Activated CD8-positive, alpha-beta memory T cell treated with anti-CD3 and anti-CD28 coated beads, Interleukin-2, amount 50 U/mL, for 48 hours (primary cell): ENCODE measurements at regions not wholly inside any gene's neighbourhood (a gene's known extent, or its start where the extent isn't known, plus 50 kb on each side); places are given as distances from the start of the nearest gene placed in this dataset.

Experiments used
- DNase-seq: peaks from one replicate; pipeline ENCODE4 v3.0.0-alpha.2; 2020

DNA sequence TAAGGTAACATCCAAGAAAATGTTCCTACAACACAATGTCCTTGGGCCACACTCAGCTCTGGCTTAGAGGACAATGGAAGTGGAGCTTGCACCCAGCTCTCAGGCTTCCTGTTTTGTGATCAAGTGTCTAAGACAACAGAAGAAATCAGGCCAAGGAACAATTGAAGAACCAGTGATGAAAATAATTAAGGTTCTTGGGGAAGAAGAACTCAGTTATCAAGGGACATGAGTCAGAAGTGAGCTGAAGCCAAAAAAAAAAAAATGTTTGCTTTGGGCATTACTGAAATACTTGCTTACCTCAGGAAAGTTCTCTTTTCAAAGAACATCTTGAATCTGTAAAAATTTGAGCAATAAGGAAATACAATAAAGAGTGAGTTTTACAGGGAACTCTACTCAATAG, 299.0 kb downstream of the FBXO15 start:
- DNase-seq = no peak

DNA sequence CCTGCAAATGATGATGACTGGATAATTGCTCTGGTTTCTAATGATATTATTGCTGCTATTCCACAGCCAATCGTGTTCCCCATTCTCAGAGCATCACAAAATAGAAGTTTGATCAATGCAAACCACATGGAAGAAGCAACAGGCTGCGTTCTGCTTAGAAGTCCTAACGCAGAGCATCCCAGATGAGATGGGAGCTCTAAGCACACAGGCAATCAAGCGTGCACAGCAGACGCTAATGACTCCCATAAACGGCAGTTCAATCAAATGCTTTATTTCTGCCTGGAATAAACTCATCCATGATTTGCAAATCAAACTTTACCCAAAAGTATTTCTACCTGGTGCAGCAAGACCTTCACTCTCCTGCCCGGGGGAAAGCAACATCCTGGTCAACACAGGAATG, 304.2 kb downstream of the FBXO15 start:
- no peak for DNase-seq

DNA sequence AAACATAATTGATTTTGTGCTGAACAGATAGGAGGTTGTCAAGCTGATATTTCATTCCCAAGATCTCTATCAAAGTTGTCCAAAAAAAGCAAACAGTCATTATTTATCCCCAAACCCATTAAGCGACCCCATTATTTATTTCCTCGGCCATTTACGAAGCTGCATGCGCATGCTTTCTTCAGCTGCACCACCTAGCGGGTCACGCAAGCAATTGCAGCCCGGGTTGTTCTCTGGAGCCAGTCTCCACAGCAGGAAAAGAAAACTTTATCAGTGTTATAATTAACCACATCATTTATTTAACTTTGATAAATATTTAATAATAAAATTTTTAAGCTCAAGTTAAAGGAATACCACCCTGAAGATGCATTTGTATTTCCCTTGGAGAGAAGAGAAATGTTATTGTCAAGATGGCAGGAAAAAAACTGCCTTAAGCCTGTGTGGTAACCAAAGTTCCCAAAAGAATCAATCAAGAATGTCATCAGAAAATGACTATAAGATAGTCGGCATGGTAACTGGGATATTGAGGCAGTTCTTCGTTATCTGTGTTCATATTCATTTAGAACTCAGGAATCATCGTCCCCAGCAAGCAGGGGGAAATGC, 304.7 kb downstream of the FBXO15 start:
- DNase-seq = peak; percentile 69

DNA sequence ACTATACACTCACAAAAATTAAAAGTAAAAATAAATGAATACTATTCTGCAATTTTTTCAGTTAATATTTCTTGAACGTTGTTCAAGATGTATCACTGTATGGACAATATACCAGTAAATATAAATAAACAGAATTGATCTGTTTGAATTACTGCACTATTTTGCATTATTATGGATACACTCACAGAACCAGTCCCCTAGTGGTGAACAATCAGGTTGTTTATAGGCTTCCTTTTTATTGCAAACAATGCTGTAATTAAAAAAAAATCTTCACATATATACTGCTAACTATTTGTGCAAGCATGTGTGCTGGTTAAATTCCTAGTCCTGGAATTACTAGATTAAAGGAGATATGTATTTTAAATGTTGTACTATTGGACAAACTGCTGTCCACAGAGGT, 306.0 kb downstream of the FBXO15 start:
- DNase-seq = no peak

DNA sequence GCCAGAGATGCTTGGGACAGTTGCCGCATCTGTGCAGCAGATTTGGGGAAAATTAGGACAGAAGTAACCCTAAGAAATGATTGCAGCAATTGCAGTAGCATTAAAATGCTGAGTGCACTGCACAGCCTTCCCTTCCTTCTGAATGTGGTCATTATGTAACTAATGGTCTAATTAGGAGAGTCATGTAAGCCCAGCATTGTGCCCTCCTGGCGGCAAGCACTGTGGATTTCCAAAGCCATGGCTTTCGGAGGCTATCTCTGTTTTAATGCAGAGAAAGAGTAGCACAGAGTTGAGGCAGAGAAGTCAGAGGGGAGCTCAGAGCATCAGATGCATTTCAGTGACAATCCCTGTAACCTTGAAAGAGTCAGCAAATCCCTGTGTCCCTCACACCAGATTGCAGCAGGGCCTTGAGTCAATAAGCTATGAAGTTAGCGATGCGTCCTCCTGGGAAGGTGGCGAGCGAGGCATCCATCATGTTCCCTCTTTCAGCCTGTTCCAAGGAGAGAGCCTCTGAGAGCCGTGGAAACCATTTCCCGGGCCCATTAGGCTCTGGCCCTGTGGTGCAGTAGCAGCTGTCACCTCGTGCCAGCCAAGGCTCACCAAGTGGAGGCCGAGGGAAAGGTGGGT, 307.2 kb downstream of the FBXO15 start:
- no peak for DNase-seq

DNA sequence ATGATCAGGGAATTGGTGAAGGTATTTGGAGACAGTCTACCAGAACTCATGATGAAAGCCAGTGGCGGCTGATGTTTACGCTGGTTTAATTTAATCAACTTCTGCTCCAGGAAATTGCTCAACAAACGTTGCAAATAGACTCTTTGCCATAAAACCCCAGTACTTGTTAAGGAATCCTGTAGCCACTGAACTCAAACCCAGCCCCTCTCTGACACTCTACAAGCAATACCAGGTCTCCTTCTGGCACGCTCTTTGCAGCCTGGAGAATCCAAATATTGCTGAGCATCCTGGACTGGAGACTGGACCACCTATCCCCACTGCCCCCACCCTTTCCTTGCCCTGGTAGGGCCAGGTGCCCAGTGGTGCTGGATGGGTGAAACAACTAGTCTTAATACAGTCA, 308.2 kb downstream of the FBXO15 start:
- no peak for DNase-seq

DNA sequence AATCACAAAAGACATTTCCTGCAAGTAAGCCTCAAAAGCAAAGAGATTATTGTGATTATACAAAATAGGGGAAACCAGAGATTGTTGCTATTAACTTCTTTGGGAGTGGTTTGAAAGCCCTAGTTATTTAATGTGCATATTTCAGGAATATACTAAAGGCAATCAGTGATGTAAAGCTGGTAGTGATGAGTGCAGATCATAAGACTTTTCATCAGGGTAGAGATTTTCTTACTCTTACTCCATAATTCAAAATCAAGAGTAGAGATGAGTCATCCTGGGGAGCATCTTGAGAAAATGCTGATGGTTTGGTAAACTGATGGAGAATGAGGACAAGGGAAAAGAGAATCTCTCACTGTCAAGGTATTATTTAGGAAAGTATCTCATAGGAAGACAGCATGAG, 309.5 kb downstream of the FBXO15 start:
- DNase-seq = no peak

DNA sequence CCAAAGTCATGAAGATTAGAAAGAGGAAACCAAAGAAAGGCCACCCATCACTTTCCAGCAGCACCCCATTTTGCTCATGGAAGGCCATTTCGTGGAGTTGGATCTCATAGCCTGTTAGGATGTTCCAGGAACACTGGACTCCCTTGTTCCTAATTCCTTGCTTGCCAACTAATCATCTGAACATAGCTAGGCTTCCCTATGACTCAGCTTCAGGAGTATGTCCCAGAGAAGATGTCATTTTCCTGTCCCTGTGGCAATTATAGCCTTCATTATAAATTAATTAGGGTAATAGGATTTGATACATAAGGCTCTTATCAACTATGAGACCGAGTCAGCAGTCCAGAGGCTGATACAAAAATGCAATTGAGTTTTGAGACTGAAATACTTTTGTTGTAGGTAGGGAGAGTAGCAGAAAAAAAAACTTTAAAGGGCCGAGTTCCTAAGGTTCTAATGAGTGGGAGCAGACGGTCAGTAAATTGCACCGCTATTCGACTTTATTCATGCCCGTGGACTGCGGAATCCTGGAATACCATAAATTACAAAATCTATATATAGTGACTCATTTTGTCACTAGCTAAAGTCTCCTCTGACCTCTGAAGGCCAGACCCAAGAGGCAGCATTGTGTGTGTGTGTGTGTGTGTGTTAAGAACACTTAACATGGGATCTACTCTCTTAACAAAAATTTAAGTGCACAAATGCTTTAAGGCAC, 311.8 kb downstream of the FBXO15 start:
- DNase-seq = no peak

DNA sequence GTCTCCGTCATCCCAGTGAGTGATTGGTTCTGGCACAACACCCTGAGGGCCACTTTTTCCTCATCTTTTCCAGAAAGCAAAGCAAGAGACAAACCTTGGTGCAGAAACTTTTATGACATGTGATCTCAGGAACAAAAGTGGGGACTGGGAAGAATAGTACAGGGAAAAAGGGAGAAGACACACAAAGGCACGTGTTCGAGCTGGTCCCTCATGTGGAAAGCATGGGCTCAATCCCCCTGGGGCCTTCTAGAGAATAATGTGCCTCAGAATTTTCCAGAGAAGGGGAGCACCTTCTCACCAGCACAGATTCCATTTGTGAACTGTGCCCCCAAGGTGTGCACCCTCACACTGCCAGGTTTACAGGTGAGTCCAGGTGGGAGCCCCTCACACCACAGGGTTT, 312.6 kb downstream of the FBXO15 start:
- no peak for DNase-seq

DNA sequence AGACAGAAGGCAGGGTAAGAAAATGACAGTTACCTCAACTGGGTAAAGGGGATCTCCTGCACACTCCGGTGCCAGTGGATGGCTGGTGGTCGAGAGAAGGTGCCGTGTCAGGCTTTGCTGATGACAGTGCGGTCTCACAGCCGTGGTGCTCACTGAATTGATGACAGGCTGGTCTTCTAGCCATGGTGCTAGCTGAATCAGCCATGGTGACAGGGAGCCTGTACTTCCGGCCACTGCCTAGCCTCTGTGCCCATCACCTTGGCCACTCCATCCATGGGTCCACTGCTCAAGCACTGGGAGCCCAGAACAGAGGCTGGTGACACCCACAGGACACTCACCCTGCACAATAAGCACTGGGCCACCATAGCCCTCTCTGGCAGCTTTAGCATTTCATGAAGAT, 315.9 kb downstream of the FBXO15 start:
- DNase-seq = no peak

DNA sequence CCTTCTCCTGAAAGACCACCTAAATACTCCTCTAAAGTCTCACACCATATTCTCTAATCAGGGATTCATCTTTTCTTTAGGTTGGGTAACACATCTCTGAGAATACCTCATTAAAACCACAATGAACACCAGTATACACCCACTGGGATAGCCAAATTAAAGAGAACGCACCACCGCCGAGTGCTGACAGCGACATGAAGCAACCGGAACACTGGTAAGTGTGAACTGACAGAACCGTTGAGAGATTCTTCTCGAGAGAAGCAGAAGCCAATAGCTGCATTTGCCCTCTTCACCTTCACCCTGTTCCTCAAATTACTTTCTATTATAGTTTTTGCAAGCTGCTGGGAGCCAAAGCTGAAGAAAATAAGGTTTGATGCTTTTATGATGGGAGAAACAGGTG, 318.5 kb downstream of the FBXO15 start:
- no peak for DNase-seq

DNA sequence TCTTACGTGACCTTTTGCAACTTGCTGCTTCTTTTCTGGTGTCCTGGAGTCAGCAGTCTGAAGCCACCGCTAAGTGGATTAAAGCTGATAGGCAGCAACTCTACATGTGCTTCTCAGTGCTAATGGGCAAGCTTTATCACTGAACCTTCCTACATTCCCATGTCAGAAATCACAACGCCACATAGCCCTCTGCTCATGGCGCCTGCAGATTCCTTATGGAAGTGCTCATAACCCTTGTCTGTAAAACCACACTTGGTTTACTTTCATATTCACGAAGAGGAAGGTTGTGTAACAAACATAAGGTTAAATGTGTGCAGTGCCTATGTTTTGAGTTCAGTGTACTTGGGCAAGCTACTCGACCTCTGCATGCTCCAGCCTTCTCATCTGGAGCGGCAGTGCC, 319.8 kb downstream of the FBXO15 start:
- no peak for DNase-seq

DNA sequence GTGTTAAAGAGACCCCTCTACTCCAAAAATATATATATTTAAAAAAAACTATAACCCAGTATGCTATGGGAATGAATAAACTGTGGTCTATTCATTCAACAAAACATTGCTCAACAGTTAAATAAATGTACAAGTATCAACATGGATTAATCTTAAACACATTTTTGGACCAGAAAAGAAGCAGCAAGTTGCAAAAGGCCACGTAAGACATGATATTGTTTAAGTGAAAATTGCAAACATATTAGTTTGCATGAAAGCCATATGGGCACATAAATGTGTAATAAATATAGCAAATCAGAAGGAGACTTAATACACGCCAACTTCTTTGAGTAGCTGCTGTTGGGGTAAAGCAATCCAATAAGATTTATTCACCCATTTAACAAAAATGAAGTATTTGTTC, 321.5 kb downstream of the FBXO15 start:
- DNase-seq = no peak

DNA sequence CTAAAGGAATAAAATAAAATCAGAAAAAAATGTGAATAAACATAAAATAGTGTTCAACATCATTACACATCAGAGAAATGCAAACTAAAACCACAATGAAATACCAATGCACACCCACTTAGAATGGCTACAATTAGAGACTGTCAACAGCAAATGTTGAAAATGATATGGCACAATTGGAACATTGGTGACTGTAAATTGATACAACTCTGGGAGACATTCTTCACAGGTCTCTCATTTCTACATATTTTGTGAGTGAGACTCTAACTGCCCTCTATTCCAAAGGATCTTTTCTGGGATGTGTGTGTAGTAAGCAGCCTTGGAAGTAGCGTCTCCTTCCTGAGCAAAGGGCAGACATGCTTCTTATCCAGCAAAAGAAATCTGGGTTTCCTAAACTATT, 323.0 kb downstream of the FBXO15 start:
- no peak for DNase-seq

DNA sequence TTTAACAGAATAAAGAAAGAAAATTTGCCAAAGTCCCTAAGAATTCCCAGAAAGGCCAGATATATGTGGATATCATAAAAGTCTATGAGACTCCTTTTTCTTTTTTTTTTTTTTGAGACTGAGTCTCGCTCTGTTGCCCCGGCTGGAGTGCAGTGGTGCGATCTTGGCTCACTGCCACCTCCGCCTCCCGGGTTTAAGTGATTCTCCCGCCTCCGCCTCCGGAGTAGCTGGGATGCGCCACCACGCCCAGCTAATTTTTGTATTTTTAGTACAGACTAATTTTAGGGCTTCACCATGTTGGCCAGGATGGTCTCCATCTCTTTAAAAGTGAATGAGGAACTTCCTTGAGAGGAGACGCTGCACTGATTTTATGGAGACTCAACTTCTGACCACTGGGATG, 335.2 kb downstream of the FBXO15 start:
- no peak for DNase-seq

DNA sequence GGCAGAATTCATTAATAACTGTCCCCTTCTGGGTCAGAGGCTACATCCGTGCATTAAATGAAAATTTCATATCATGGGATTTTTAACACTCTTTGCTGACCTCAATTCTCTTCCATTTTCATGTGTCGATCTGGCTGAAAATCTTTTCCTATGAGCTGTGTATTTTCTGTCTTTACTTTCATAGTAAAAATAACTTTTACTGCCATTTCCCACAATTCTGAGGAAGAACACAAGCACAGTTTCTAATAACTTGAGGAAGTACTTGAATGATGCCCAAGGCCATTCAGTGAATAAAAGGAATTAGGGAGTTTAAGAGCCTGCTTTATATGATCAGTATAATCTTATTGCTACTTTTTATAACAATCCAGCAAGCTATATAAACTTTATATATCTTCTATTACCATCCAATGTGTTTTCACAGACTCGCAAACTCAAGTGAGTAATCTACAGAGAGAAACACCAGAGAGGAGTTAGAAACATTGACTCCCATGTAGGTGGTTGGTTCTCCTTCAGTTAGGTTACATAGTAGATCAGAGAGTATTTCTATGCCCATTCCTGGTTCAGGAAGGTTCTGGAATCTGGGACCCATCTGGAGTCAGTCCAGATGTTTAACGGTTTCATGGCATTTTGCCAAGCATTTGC, 340.0 kb downstream of the FBXO15 start:
- no peak for DNase-seq

DNA sequence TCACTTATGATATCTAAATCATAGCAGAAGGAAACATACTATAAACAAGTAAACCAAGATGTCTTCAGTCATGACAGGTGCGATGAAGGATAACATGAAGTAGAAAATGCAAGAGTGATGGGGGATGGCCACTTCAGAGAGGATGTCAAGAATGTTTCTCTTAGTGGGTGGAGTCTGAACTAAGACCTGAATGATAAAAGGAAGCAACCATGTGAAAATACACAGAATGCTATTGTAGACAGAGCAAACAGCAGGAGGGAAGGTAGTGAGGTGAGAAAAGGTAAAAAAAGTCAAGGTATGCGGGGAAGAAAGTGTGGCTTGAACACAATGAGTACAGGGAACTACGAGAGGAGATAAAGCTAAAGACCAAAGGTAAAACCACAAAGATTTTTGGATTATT, 341.6 kb downstream of the FBXO15 start:
- no peak for DNase-seq

DNA sequence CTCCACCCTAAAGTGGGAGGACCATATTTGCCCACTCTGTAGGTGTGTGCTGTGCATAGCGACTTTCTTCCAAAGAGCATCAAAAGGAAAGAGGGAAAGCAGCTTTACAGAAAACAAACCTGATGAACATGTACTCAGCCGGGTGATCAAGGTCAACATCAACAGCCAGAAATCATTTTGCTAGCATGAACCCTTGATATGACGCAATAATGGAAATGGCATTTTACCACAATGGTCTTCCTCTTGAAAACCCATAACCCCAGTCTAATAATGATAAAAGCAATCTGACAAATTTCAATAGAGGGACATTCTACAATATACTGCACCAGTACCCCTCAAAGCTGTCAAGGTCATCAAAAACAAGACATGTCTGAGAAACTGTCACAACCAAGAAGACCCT, 350.2 kb downstream of the FBXO15 start:
- DNase-seq = no peak

DNA sequence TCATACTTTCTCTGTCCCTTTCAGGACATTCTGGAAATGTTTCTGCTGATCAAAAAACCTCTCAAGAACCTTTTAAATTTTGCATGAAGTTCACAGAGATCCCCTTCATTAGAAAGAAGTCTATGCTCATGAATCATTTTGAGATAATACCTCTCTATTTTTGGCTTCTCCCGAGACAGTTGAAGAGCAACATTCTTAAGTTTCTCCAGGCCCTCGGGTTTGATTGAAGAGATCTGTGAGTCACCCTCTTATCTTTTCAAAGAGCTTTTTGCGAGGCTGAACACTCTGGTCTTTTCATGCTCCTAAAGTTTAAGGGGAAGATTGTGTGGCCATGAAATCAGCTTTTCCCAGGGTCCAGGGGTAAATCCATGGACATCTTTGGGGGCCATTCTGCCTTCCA, 354.2 kb downstream of the FBXO15 start:
- DNase-seq = no peak

DNA sequence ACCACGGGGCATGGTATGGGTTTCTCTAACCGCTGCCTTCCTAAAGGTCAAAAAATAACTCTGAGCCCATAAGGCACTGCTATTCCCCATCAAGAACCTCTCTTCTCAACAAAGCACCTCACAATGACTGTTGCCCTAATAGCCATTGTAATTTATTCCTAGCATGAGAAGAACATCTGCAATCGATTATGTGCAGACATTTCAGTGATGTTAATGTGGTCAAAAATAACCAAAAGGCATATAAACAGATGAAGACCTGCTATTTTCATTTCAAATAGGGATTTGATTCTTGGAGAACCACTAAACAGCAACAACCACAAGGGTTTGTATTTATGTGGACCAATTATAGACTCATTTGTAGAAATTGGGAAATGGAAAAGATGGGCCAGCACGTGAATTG, 356.6 kb downstream of the FBXO15 start:
- no peak for DNase-seq

DNA sequence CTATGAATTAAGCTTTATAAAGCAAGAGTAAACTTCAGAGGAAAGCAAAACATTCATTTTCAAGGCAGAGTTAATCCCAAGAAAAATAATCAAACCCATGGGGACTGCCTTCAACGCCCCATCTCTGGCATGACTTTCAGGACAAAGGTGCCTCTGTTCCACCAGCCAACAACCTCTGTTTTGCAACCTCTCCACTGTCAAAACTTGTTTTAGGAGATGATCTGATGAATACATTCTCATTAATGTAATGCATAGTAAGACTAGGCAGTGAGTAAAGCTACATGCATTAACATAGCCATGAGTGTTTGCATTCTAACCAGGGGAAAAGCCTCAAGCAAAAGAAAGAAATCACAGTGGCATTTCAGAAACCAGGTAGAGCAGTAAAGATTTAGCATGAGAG, 357.0 kb downstream of the FBXO15 start:
- DNase-seq = no peak

DNA sequence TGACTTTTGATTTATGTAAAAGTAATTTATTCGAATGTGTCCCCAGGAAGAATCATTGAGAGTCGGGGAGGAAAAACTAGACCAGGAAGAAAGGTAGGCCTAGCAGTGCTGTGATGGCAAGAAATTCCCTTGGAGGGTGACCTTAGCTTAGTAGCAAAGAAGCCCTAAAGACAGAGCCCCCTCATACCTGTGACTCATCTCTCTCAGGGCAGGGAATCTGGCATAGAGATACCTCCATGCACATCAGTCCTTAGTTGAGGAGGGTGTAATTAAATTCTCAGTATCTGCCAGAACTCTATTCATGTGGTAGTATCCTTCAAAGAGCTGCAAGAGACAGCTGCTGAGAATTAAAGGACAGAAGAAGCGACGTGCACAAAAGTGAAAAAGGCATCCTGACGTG, 360.3 kb downstream of the FBXO15 start:
- DNase-seq = no peak

DNA sequence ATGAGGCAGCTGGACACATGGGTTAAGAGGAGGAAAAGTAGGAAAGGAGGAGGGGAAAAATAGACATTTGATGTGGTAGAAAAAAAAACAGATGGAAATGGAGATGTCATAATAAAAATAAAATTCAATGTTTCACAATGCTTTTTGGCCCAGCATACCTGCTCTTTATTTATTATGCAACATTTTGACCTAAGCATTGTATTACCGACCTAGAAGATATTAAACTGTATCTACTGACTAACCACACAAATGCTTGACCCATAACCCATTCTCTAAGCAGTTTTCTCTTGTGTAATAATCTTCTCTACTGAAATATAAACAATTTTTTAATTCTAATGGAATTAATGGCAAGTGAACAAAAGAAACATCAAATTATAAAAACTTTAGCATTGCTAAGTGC, 362.3 kb downstream of the FBXO15 start:
- no peak for DNase-seq

DNA sequence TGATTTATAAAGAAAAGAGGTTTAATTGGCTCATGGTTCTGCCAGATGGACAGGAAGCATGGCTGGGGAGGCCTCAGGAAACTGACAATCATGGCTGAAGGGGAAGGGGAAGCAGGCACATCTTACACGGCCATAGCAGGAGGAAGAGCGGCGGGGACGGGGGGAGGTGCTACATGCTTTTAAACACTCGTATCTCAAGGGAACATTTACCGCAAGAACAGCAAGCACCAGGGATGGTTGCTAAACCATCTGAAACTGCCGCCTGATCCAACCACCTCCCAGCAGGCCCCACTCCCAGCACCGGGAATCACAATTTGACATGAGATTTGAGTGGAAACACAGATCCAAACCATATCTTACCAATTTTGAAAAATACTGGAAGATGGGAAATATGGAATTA, 362.8 kb downstream of the FBXO15 start:
- no peak for DNase-seq
